ENCODE measurements at regions not wholly inside any gene's neighbourhood (a gene's known extent, or its start where the extent isn't known, plus 50 kb on each side); places are given as distances from the start of the nearest gene placed in this dataset.

GRCh38 chr18:65329010-65329409, 421.8 kb upstream of the CDH7 start:
- WGBS (ENCODE audit: low lambda C conversion rate), result 56% methylated on average over 2 of the region's 2 CpGs
- no TSS peak for BruUV-seq (replicated peaks)
- DNase-seq (ENCODE audit: low spot score), result no peak
- H3K9ac ChIP-seq (ENCODE audit: insufficient read depth, low read depth, low read length), result no peak overlapping the region
- H3K4me1 ChIP-seq (ENCODE audit: insufficient read depth, low read length), result no peaks in the 10 kb centered on the region
- no peak for TF ChIP-seq MED13 (CRISPR knock-in tag; IDR thresholded peaks at IDR 0.05)
- TF ChIP-seq RAD21 (CRISPR knock-in tag; IDR thresholded peaks at IDR 0.05), result no peak
- no peak overlapping the region for H2AFZ ChIP-seq (ENCODE audit: low read length)
- H3K79me2 ChIP-seq (ENCODE audit: insufficient read depth, low read length), result no peaks in the 10 kb centered on the region
- H3K4me2 ChIP-seq (ENCODE audit: low read depth, low read length), result no peak overlapping the region
- CTCF ChIA-PET (ENCODE audit: low intra/inter-chr PET ratio, low total read pairs), result no interaction called here
- no peaks in the 10 kb centered on the region for H3K9me3 ChIP-seq (ENCODE audit: low read length)
- H3K27ac ChIP-seq (ENCODE audit: extremely low read length, insufficient read depth, low read length), result no peak overlapping the region
- H3K36me3 ChIP-seq (replicated peaks in 1 of 2; ENCODE audit: control insufficient read depth in 1 of 2, insufficient read depth in 2 of 2, low read length in 2 of 2), result no peaks in the 10 kb centered on the region
- FAIRE-seq, result no peak
- H3K4me3 ChIP-seq (replicated peaks in 1 of 3; ENCODE audit: insufficient read depth in 1 of 3, low read depth in 2 of 3, low read length in 3 of 3), result no peak overlapping the region
- no peaks in the 10 kb centered on the region; a peak in 1 of 5 replicates for H3K27me3 ChIP-seq (ENCODE audit: control insufficient read depth in 1 of 2, insufficient read depth in 2 of 2, low read length in 2 of 2)
- POLR2A ChIA-PET, result no interaction called here
- no peak for ATAC-seq
- no peaks in the 10 kb centered on the region for H4K20me1 ChIP-seq (ENCODE audit: insufficient read depth, low read length)
- intact Hi-C loops (cut with micrococcal nuclease; ENCODE audit: unreplicated experiment), result no loop called here
- in situ Hi-C loops (cut with HindIII; ENCODE audit: extremely low pct_ligation_motif_present, low pct_unique_long_range_greater_than_20kb), result no loop called here

DNA sequence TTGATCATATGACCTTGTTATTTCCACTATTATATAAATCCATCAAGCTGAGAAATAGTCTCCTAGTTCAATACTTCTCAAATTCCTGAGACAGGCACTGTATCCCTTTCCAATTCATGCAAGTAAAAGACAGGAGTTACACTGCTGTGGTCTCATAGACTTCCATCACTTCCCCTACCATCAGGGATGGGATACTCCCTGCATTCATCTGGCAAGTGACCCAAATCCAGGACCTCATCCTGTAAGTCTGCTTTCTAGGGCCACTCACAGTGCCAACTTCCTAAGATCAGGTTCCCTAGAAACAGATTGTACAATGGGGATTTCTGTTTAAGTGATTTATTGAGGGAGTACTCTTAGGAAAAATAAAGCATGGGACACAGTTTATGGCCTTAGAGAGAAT, 424.0 kb upstream of the CDH7 start:
- no TSS peak for BruUV-seq (replicated peaks)
- Histone ChIP-seq H3K36me3 (replicated peaks in 1 of 2; ENCODE audit: control insufficient read depth in 1 of 2, insufficient read depth in 2 of 2, low read length in 2 of 2) (no peaks in the 10 kb centered on the region), H3K27me3 (ENCODE audit: control insufficient read depth in 1 of 2, insufficient read depth in 2 of 2, low read length in 2 of 2) (no peaks in the 10 kb centered on the region; a peak in 1 of 5 replicates), H3K4me1 (ENCODE audit: insufficient read depth, low read length) (no peaks in the 10 kb centered on the region), H3K9me3 (ENCODE audit: low read length) (no peaks in the 10 kb centered on the region), H4K20me1 (ENCODE audit: insufficient read depth, low read length) (no peaks in the 10 kb centered on the region), H3K79me2 (ENCODE audit: insufficient read depth, low read length) (no peaks in the 10 kb centered on the region), H3K27ac (ENCODE audit: extremely low read length, insufficient read depth, low read length) (no peak overlapping the region), H2AFZ (ENCODE audit: low read length) (no peak overlapping the region), H3K4me2 (ENCODE audit: low read depth, low read length) (no peak overlapping the region), H3K4me3 (replicated peaks in 1 of 3; ENCODE audit: insufficient read depth in 1 of 3, low read depth in 2 of 3, low read length in 3 of 3) (no peak overlapping the region), H3K9ac (ENCODE audit: insufficient read depth, low read depth, low read length) (no peak overlapping the region)
- no peak for FAIRE-seq
- TF ChIP-seq ZNF75D (CRISPR knock-in tag; IDR thresholded peaks at IDR 0.05; ENCODE audit: borderline replicate concordance) (no peak), CC2D1A (CRISPR knock-in tag; IDR thresholded peaks at IDR 0.05) (no peak)
- no peak for ATAC-seq
- intact Hi-C loops (cut with micrococcal nuclease; ENCODE audit: unreplicated experiment), result no loop called here
- in situ Hi-C loops (cut with HindIII; ENCODE audit: extremely low pct_ligation_motif_present, low pct_unique_long_range_greater_than_20kb), result no loop called here
- ChIA-PET POLR2A (no interaction called here), CTCF (ENCODE audit: low intra/inter-chr PET ratio, low total read pairs) (no interaction called here)
- no peak for DNase-seq (ENCODE audit: low spot score)

- no peak overlapping the region for H2AFZ ChIP-seq (ENCODE audit: low read length)
- H3K9me3 ChIP-seq (ENCODE audit: low read length), result no peaks in the 10 kb centered on the region
- FAIRE-seq (no peak), ATAC-seq (no peak), DNase-seq (ENCODE audit: low spot score) (no peak)
- ChIA-PET POLR2A (no interaction called here), CTCF (ENCODE audit: low intra/inter-chr PET ratio, low total read pairs) (no interaction called here)
- H3K79me2 ChIP-seq (ENCODE audit: insufficient read depth, low read length), result no peaks in the 10 kb centered on the region
- no peaks in the 10 kb centered on the region; a peak in 1 of 5 replicates for H3K27me3 ChIP-seq (ENCODE audit: control insufficient read depth in 1 of 2, insufficient read depth in 2 of 2, low read length in 2 of 2)
- no peak overlapping the region for H3K4me2 ChIP-seq (ENCODE audit: low read depth, low read length)
- H3K4me1 ChIP-seq (ENCODE audit: insufficient read depth, low read length), result no peaks in the 10 kb centered on the region
- H4K20me1 ChIP-seq (ENCODE audit: insufficient read depth, low read length), result no peaks in the 10 kb centered on the region
- H3K9ac ChIP-seq (ENCODE audit: insufficient read depth, low read depth, low read length), result no peak overlapping the region
- intact Hi-C loops (cut with micrococcal nuclease; ENCODE audit: unreplicated experiment), result no loop called here
- no TSS peak for BruUV-seq (replicated peaks)
- no peaks in the 10 kb centered on the region for H3K36me3 ChIP-seq (replicated peaks in 1 of 2; ENCODE audit: control insufficient read depth in 1 of 2, insufficient read depth in 2 of 2, low read length in 2 of 2)
- in situ Hi-C loops (cut with HindIII; ENCODE audit: extremely low pct_ligation_motif_present, low pct_unique_long_range_greater_than_20kb), result no loop called here
- H3K4me3 ChIP-seq (replicated peaks in 1 of 3; ENCODE audit: insufficient read depth in 1 of 3, low read depth in 2 of 3, low read length in 3 of 3), result no peak overlapping the region
- WGBS (ENCODE audit: low lambda C conversion rate), result 55% methylated on average over 3 of the region's 3 CpGs
- no peak overlapping the region for H3K27ac ChIP-seq (ENCODE audit: extremely low read length, insufficient read depth, low read length)
- TF ChIP-seq ZNF879 (CRISPR knock-in tag; IDR thresholded peaks at IDR 0.05) (no peak), ZNF839 (CRISPR knock-in tag; IDR thresholded peaks at IDR 0.05; ENCODE audit: borderline replicate concordance) (no peak), ESRRA (CRISPR knock-in tag; IDR thresholded peaks at IDR 0.05; ENCODE audit: low read depth) (no peak), SIX4 (CRISPR knock-in tag; IDR thresholded peaks at IDR 0.05) (no peak), ZBTB21 (CRISPR knock-in tag; IDR thresholded peaks at IDR 0.05) (no peak), ZNF263 (CRISPR knock-in tag; IDR thresholded peaks at IDR 0.05) (no peak)
- TF ChIP-seq, protein P1, sequence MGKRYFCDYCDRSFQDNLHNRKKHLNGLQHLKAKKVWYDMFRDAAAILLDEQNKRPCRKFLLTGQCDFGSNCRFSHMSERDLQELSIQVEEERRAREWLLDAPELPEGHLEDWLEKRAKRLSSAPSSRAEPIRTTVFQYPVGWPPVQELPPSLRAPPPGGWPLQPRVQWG (CRISPR knock-in tag; IDR thresholded peaks at IDR 0.05; ENCODE audit: borderline replicate concordance, low read depth), result no peak
- TF ChIP-seq, protein P2, sequence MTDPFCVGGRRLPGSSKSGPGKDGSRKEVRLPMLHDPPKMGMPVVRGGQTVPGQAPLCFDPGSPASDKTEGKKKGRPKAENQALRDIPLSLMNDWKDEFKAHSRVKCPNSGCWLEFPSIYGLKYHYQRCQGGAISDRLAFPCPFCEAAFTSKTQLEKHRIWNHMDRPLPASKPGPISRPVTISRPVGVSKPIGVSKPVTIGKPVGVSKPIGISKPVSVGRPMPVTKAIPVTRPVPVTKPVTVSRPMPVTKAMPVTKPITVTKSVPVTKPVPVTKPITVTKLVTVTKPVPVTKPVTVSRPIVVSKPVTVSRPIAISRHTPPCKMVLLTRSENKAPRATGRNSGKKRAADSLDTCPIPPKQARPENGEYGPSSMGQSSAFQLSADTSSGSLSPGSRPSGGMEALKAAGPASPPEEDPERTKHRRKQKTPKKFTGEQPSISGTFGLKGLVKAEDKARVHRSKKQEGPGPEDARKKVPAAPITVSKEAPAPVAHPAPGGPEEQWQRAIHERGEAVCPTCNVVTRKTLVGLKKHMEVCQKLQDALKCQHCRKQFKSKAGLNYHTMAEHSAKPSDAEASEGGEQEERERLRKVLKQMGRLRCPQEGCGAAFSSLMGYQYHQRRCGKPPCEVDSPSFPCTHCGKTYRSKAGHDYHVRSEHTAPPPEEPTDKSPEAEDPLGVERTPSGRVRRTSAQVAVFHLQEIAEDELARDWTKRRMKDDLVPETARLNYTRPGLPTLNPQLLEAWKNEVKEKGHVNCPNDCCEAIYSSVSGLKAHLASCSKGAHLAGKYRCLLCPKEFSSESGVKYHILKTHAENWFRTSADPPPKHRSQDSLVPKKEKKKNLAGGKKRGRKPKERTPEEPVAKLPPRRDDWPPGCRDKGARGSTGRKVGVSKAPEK (CRISPR knock-in tag; IDR thresholded peaks at IDR 0.05; ENCODE audit: borderline replicate concordance), result no peak
These were observed 427.9 kb upstream of the CDH7 start for GRCh38 chr18:65322895-65323294.
